C4-2B (cell line): ENCODE measurements at regions not wholly inside any gene's neighbourhood (a gene's known extent, or its start where the extent isn't known, plus 50 kb on each side); places are given as distances from the start of the nearest gene placed in this dataset.

Experiments used
- H3K27ac ChIP-seq: fragments of 450-650 bp; 2 replicates; pipeline ENCODE4 v1.5.1; 2017
- CTCF ChIP-seq: fragments of 450-650 bp; conservative IDR thresholded peaks from 2 replicates; pipeline ENCODE4 v1.5.1; 2017; ENCODE audit warnings: mild to moderate bottlenecking
- ZFX ChIP-seq: fragments of 450-650 bp; IDR thresholded peaks from 2 replicates; pipeline ENCODE4 v1.6.1; 2017

GRCh38 chr7:362402-363096 lies 72.6 kb downstream of the FOXL3 start:
- no peak overlapping the region for H3K27ac ChIP-seq
- no peak for TF ChIP-seq CTCF
- TF ChIP-seq ZFX: no peak

- H3K27ac ChIP-seq: no peak overlapping the region
- TF ChIP-seq ZFX: no peak
- TF ChIP-seq CTCF: no peak
Observed at GRCh38 chr7:363626-364025, 73.7 kb downstream of the FOXL3 start.

- no peak overlapping the region for H3K27ac ChIP-seq
- TF ChIP-seq ZFX (no peak), CTCF (no peak)
Observed at GRCh38 chr7:364536-364935, 74.6 kb downstream of the FOXL3 start.

- TF ChIP-seq ZFX: no peak
- TF ChIP-seq CTCF: no peak
- no peak overlapping the region for H3K27ac ChIP-seq
Observed at GRCh38 chr7:365593-365992, 75.6 kb downstream of the FOXL3 start.

- TF ChIP-seq ZFX (no peak), CTCF (no peak)
- H3K27ac ChIP-seq: no peak overlapping the region
Observed at GRCh38 chr7:366161-366803, 76.3 kb downstream of the FOXL3 start.

GRCh38 chr7:367351-367901 lies 77.5 kb downstream of the FOXL3 start:
- TF ChIP-seq ZFX: no peak
- no peak for TF ChIP-seq CTCF

GRCh38 chr7:368651-369475 lies 78.9 kb downstream of the FOXL3 start:
- H3K27ac ChIP-seq: no peak overlapping the region
- TF ChIP-seq ZFX (no peak), CTCF (no peak)

More at GRCh38 chr7:367351-367901, 77.5 kb downstream of the FOXL3 start:
- H3K27ac ChIP-seq: no peak overlapping the region
